Central memory CD8-positive, alpha-beta T cell (primary cell): ENCODE measurements at regions not wholly inside any gene's neighbourhood (a gene's known extent, or its start where the extent isn't known, plus 50 kb on each side); places are given as distances from the start of the nearest gene placed in this dataset.

Source experiments
- ATAC-seq: fragments of 150-1000 bp; cut with Tn5 transposase; replicated peaks from 2 replicates; pipeline ENCODE4 v1.10.0; 2022; ENCODE audit warnings: mild to moderate bottlenecking, moderate FRiP score, moderate number of reproducible peaks; ENCODE audit not compliant: poor library complexity, severe bottlenecking; ENCODE audit errors: extremely low read depth
- DNase-seq, 2 donors: peaks; one replicate each; pipeline ENCODE4 v3.0.0; 2021; ENCODE audit warnings: low spot score in 2 of 2
- H3K27ac Mint-ChIP-seq: one replicate; pipeline ENCODE4 v1.8.0; 2022; ENCODE audit warnings: low read depth, mild to moderate bottlenecking, moderate library complexity, mixed read lengths
- H3K27me3 Mint-ChIP-seq: one replicate; pipeline ENCODE4 v1.8.0; 2022; ENCODE audit warnings: mixed read lengths
- H3K36me3 Mint-ChIP-seq: one replicate; pipeline ENCODE4 v1.8.0; 2022; ENCODE audit warnings: mild to moderate bottlenecking, moderate library complexity, mixed read lengths; ENCODE audit not compliant: insufficient read depth
- H3K4me1 Mint-ChIP-seq: one replicate; pipeline ENCODE4 v1.8.0; 2022; ENCODE audit warnings: mixed read lengths
- H3K4me3 Mint-ChIP-seq: one replicate; pipeline ENCODE4 v1.8.0; 2022; ENCODE audit warnings: mild to moderate bottlenecking, moderate library complexity, mixed read lengths
- H3K9me3 Mint-ChIP-seq: one replicate; pipeline ENCODE4 v1.8.0; 2022; ENCODE audit warnings: mixed read lengths

- Mint-ChIP-seq H3K27me3 (no peaks in the 10 kb centered on the region), H3K27ac (no peak overlapping the region), H3K4me3 (no peak overlapping the region), H3K36me3 (no peaks in the 10 kb centered on the region), H3K4me1 (no peaks in the 10 kb centered on the region), H3K9me3 (peaks cover 6% of the 10 kb centered on the region)
- ATAC-seq: no peak
- DNase-seq: no peak
These were observed 94.8 kb downstream of the RMI2 start for GRCh38 chr16:11439790-11440656.

- H3K27me3 Mint-ChIP-seq: no peaks in the 10 kb centered on the region
- no peak for ATAC-seq
- no peaks in the 10 kb centered on the region for H3K4me1 Mint-ChIP-seq
- no peaks in the 10 kb centered on the region for H3K36me3 Mint-ChIP-seq
- H3K27ac Mint-ChIP-seq: no peak overlapping the region
- H3K4me3 Mint-ChIP-seq: no peak overlapping the region
- DNase-seq: no peak
- peaks cover 6% of the 10 kb centered on the region for H3K9me3 Mint-ChIP-seq
These were observed 95.4 kb downstream of the RMI2 start for GRCh38 chr16:11440657-11441012.

GRCh38 chr16:11445486-11445885 is 100.2 kb downstream of the RMI2 start:
- ATAC-seq (no peak), DNase-seq (no peak)
- no peak overlapping the region for H3K27ac Mint-ChIP-seq
- no peaks in the 10 kb centered on the region for H3K4me1 Mint-ChIP-seq
- H3K9me3 Mint-ChIP-seq: peaks cover 2% of the 10 kb centered on the region
- H3K4me3 Mint-ChIP-seq: no peak overlapping the region
- H3K27me3 Mint-ChIP-seq: no peaks in the 10 kb centered on the region
- no peaks in the 10 kb centered on the region for H3K36me3 Mint-ChIP-seq

- Mint-ChIP-seq H3K9me3 (no peaks in the 10 kb centered on the region), H3K36me3 (no peaks in the 10 kb centered on the region), H3K27me3 (no peaks in the 10 kb centered on the region), H3K4me1 (no peaks in the 10 kb centered on the region), H3K27ac (no peak overlapping the region), H3K4me3 (no peak overlapping the region)
- ATAC-seq: no peak
- DNase-seq: no peak
These were observed 101.4 kb downstream of the RMI2 start for GRCh38 chr16:11446566-11447119.

GRCh38 chr16:11447272-11447671 is 102.0 kb downstream of the RMI2 start:
- H3K36me3 Mint-ChIP-seq: no peaks in the 10 kb centered on the region
- H3K4me3 Mint-ChIP-seq: no peak overlapping the region
- DNase-seq (no peak), ATAC-seq (no peak)
- H3K27ac Mint-ChIP-seq: no peak overlapping the region
- no peaks in the 10 kb centered on the region for H3K4me1 Mint-ChIP-seq
- no peaks in the 10 kb centered on the region for H3K9me3 Mint-ChIP-seq
- H3K27me3 Mint-ChIP-seq: no peaks in the 10 kb centered on the region

DNA sequence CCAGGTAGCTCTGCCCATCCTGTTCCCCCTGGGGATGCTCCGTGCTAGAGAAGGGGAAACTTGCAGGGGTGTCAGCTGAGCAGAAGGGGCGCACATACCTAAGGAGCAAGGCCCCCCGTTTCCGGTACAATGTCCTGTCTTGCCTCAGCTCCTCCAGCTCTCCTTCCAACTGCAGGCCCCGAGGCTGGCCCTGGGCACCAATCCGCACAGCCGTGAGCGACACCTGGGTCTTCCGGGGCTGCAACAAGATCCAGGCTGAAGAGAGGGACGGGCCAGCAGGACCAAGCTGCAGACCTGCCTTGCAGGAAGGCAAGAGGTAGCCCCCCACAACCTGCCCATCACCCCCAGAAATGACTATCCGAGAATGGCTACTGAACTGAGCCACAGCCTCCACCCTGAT is 102.6 kb downstream of the RMI2 start:
- Mint-ChIP-seq H3K27me3 (no peaks in the 10 kb centered on the region), H3K36me3 (no peaks in the 10 kb centered on the region), H3K4me1 (no peaks in the 10 kb centered on the region), H3K9me3 (no peaks in the 10 kb centered on the region), H3K4me3 (no peak overlapping the region), H3K27ac (no peak overlapping the region)
- DNase-seq (no peak), ATAC-seq (no peak)

DNA sequence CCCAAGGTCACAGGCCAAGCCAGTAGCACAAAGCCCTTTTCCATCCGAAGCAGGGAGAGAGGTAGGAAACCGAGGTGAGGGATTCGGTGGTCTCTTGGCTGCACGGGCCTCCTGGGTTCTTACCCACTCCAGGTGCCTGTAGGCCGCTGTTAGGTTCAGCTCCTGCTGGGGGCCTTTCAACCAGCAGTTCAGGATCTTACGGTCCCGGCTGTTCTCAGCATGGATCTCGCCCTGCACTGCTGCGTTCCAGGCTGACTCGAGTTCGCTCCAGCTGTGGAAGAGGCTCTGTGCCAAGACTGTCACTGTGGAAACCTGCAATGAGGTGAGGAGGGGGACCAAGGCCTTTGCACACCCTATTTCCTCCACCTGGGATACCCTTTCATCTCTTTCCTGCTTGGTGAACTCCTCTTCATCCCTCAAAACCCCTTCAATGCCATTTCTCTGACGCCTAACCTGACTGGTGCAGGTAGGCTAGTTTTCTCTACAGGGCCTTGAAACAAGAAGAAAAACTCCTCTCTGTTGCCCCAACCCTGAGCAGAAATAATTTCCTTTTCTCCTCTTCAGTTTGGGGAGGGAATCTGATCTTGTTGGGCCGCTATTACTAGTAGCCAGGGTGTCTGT is 103.6 kb downstream of the RMI2 start:
- ATAC-seq (no peak), DNase-seq (no peak)
- Mint-ChIP-seq H3K27ac (no peak overlapping the region), H3K4me1 (no peaks in the 10 kb centered on the region), H3K36me3 (no peaks in the 10 kb centered on the region), H3K27me3 (no peaks in the 10 kb centered on the region), H3K4me3 (no peak overlapping the region), H3K9me3 (no peaks in the 10 kb centered on the region)

GRCh38 chr16:11449716-11450115 is 104.5 kb downstream of the RMI2 start:
- no peak overlapping the region for H3K4me3 Mint-ChIP-seq
- H3K4me1 Mint-ChIP-seq: no peaks in the 10 kb centered on the region
- H3K36me3 Mint-ChIP-seq: no peaks in the 10 kb centered on the region
- no peaks in the 10 kb centered on the region for H3K9me3 Mint-ChIP-seq
- no peak overlapping the region for H3K27ac Mint-ChIP-seq
- no peaks in the 10 kb centered on the region for H3K27me3 Mint-ChIP-seq
- ATAC-seq: no peak
- DNase-seq: no peak

GRCh38 chr16:11450136-11450535 is 104.9 kb downstream of the RMI2 start:
- Mint-ChIP-seq H3K27me3 (no peaks in the 10 kb centered on the region), H3K4me3 (no peak overlapping the region), H3K9me3 (no peaks in the 10 kb centered on the region), H3K36me3 (no peaks in the 10 kb centered on the region), H3K27ac (no peak overlapping the region), H3K4me1 (no peaks in the 10 kb centered on the region)
- ATAC-seq (no peak), DNase-seq (no peak)

- H3K36me3 Mint-ChIP-seq: peaks cover 2% of the 10 kb centered on the region
- no peak overlapping the region for H3K27ac Mint-ChIP-seq
- H3K27me3 Mint-ChIP-seq: no peaks in the 10 kb centered on the region
- ATAC-seq (no peak), DNase-seq (no peak)
- no peaks in the 10 kb centered on the region for H3K4me1 Mint-ChIP-seq
- H3K4me3 Mint-ChIP-seq: no peak overlapping the region
- H3K9me3 Mint-ChIP-seq: no peaks in the 10 kb centered on the region
These were observed 107.0 kb downstream of the RMI2 start for GRCh38 chr16:11452298-11452697.

DNA sequence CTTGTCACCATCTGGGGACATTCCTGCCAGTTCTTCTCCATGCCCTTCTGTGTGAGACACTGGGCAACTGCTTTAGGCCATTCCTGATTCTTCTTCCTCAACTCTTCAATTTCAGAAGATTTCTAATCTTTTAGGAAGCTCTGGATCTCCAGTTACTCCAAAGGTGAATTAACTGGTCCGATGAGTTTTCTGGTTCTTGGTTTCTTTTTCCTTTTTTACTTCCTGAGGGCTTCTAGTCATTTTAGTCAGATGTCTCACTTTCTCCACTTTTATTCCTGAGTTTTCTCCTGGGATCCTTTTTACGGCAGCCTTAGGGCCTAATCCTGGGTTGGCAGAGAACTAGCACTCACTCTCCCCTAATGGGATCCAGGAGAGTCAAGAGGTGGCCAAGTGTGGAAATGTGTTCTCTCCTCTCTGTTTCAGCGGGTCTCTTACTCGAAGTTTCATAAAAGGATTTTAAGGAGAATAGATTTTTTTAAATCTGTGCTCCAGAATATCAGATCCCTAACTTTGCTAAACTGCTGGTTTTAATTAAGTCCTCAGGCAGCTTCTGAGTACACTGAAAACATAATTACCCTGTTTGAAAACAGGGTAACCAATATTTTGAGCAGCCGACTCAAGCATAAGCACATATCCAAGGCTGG is 107.6 kb downstream of the RMI2 start:
- H3K36me3 Mint-ChIP-seq: peaks cover 2% of the 10 kb centered on the region
- no peaks in the 10 kb centered on the region for H3K9me3 Mint-ChIP-seq
- DNase-seq: no peak
- no peaks in the 10 kb centered on the region for H3K27me3 Mint-ChIP-seq
- no peaks in the 10 kb centered on the region for H3K4me1 Mint-ChIP-seq
- H3K4me3 Mint-ChIP-seq: no peak overlapping the region
- ATAC-seq: no peak
- no peak overlapping the region for H3K27ac Mint-ChIP-seq

- H3K27ac Mint-ChIP-seq: no peak overlapping the region
- no peaks in the 10 kb centered on the region for H3K4me1 Mint-ChIP-seq
- DNase-seq: no peak
- H3K4me3 Mint-ChIP-seq: no peak overlapping the region
- no peaks in the 10 kb centered on the region for H3K27me3 Mint-ChIP-seq
- ATAC-seq: no peak
- H3K36me3 Mint-ChIP-seq: peaks cover 3% of the 10 kb centered on the region
- H3K9me3 Mint-ChIP-seq: no peaks in the 10 kb centered on the region
These were observed 111.5 kb downstream of the RMI2 start for GRCh38 chr16:11456741-11457140.

- ATAC-seq (no peak), DNase-seq (no peak)
- Mint-ChIP-seq H3K4me1 (no peaks in the 10 kb centered on the region), H3K4me3 (no peak overlapping the region), H3K9me3 (no peaks in the 10 kb centered on the region), H3K27ac (no peak overlapping the region), H3K36me3 (peaks cover 3% of the 10 kb centered on the region), H3K27me3 (no peaks in the 10 kb centered on the region)
These were observed 114.5 kb downstream of the RMI2 start for GRCh38 chr16:11459722-11460121.
